NCI-H748 treated with DMSO at 0.1 percent for 48 hours (cell line): ENCODE measurements at regions not wholly inside any gene's neighbourhood (a gene's known extent, or its start where the extent isn't known, plus 50 kb on each side); places are given as distances from the start of the nearest gene placed in this dataset.

Source experiments
- DNase-seq: peaks from one replicate; lab custom pipeline; 2025; lab: John Stamatoyannopoulos, UW

DNA sequence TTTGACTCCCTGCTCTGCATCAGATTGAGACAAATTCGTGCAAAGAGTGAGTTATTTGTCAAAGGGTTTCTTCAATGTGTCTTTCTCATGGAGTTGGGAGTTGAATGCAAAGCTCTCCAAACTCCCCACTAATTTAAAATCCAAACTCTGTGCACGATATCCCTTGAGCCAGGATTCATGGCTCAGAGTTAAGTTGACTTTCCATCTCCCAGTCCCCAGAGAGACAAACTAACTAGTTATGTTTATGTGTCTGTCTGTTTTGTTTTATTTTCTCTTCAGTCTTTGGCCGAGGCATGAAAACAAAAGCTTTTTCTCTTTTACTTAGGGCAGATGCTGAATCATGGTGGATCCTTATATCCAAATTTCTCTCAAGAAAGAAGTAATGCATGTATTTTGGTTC, 570.0 kb upstream of the CDH5 start:
- DNase-seq = no peak

DNA sequence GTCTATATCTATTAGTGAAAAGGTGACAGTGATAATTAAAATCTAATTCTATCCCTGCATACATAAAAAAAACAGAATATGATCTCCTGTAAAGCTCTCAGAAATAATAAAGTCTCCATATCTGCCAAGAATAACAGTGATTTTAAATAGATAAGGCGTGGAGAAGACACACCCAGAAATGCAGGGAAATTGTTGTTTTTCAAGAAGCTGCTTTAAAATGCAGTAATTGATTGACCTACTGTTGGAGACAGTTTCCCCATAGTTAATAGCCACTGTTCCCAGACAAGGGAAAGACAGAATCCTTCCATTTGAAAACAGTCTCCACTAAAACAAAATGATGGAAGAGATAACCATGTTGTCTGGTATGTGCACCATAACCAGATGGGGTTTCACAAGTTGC, 571.5 kb upstream of the CDH5 start:
- DNase-seq = no peak

DNA sequence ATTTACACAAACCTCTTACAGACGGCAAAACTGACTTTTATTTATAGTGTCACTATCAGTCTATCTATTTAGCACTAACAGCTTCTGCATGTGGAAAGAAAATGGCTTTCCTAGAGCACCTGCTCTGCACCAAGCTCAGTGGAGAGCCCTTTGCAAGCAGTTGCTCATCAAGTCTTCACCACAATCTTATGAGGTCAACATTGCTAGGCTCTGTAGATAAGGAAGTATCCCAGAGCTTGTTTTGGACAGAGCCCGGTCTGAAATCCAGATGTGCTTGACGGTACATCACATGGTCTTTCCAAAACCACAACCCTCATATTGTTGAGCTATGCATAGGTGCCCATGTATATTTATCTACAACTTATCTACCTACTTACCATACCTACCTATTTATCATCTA, 572.7 kb upstream of the CDH5 start:
- DNase-seq = no peak

DNA sequence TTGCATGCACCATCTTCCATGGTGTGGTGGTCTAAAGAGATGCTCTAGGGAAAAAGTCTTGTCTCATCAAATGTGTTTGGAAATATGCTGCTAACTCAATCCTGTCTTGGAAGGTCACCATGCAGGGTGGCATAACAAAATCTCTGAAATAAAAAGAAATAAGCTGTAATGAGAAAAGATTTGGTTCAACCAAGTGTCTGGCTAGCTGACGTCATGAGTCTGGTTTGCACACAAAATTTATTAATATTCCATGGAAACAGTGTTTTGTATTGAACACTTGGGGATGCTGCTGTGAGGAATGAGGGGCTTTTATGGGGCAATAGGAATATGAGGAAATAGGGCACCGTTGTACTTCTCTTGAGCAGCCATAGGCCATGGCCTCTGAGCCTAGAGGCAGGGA, 575.7 kb upstream of the CDH5 start:
- no peak for DNase-seq

DNA sequence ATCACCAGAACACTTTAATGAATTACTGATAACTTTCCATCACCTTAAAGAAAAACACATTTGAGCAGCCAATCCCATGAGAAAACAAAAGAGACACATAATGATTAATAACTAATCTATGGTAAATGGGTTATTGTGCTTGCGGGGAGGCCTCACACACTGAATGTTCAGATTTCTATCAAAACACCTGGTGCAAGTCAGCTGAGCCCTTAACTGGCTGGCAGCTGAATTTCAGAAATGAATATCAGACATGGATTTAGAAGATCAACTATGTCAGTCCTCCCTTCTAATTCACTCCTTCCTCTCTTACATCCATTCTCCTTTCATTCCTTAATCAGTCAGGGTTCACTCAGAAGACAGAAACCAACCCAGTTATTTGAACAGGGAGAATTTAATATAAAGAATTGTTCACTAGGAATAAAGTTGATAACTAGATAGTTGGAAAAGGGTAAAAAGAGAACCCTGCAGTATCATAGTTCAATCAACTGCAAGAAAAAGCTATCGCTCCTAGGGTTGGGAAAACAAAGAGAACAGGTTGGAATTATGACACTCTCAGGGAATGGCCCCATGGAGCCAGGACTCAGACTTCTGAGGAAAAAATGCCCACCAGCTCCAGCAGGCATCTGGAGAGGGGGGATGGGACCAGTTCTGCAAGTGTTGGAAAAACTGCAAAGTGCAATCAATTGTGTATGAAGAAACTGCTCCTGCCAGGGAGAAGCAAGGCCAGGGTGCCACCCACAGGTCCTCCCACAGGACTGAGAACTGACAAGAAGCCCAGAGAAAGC, 577.1 kb upstream of the CDH5 start:
- DNase-seq = no peak

DNA sequence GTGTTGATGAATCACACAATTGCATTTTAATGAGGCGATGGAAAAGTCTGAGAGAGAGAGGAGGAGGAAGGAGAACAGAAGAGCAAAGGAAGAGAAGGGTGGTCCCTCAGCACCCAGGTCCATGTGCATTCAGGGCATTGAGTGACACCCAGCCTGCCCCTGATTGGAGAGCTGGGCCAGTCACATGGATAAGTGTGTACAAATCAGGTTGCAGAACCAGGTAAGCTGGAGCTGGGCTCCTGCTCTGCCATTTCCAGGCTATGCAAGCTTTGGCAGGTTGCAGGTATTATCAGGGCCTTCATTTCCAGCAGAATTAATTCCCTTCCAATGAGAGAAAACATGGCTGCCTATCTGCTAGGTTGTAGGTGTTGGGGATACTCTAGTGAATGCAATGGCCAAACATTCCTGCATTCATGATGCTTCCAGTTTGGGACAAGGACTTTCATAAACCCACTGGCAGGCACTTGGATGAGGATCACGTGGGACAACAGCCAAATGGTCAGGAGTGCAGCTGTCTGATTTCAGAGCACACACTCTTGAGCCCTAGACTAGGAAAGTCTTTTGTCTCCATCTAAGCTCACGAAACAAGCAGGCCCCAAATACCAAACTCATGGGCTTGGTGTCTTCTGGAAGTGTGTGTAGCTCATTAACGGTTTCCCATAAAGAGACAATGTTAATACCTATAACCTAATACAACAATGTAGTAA, 577.9 kb upstream of the CDH5 start:
- no peak for DNase-seq

DNA sequence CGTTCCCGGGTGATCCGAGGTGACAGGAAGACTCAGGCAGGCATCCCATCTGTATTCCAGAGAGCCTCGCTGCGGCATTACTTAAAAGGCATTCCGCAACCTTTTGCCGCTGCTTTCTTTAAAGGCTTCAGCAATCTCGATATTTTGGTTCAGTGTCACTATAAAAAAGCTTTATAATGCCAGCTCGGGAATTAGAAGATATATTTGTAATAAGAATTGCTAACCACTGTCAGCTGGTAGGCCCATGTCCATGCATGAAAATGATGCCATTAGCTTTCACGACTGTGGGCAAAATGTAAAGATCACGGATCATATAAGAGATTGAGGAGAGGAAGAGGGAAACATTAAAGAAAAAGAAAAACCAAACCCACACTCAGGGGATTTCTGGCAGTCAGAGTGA, 578.6 kb upstream of the CDH5 start:
- DNase-seq = no peak

DNA sequence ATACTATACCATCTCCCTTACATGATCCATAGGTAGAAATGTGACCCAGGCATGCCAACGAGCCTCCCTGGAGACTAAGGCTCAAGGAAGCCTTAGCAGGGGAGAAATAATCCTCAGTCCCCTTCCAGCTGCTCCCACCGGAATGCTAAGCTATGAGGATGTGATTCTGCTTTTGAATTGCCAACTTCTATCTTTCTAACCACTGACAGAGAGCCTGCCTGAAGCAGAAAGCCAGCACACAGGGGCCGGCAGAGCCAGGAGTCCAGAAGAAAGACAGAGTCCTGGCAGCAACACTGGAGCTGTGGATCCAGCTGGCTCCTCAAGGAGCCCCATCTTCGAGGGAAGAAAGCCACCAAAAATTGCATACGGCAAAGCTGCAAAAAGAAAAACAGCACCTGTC, 579.6 kb upstream of the CDH5 start:
- DNase-seq = no peak

DNA sequence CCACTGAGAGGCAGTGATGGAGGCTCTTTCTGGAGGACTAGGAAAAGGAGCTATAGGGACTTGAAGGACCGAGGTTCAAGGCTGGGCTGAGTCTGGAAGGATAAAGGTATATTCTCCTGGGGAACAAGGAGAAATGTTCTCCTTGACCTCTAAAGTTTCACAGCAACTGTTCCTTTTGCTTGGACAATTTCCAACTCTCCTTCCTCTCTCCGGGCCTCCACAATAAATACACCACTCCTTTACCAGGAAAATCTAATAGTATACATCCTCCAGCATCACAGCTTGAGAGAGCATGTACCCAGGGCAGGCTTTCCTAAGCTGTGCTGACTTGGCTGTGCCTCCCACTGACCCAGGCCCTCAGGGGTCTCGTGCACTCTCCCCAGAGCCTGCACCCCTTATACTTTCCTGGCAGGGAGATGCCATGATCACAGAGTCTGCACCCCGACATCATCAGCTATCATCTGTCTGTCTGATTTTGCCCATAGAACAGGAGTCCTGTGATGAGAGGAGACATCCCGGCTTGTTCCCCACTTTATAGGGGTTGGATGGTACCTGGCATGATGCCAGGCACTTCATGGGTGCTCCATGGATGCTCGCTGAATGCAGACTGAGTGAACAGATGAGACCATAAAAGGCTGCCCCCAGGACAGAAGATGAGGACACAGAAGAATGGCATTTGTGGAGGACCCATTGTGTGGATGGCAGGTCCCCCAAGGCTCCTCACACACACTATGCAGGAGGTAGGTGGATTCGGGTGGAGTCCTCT, 582.6 kb upstream of the CDH5 start:
- DNase-seq = no peak

DNA sequence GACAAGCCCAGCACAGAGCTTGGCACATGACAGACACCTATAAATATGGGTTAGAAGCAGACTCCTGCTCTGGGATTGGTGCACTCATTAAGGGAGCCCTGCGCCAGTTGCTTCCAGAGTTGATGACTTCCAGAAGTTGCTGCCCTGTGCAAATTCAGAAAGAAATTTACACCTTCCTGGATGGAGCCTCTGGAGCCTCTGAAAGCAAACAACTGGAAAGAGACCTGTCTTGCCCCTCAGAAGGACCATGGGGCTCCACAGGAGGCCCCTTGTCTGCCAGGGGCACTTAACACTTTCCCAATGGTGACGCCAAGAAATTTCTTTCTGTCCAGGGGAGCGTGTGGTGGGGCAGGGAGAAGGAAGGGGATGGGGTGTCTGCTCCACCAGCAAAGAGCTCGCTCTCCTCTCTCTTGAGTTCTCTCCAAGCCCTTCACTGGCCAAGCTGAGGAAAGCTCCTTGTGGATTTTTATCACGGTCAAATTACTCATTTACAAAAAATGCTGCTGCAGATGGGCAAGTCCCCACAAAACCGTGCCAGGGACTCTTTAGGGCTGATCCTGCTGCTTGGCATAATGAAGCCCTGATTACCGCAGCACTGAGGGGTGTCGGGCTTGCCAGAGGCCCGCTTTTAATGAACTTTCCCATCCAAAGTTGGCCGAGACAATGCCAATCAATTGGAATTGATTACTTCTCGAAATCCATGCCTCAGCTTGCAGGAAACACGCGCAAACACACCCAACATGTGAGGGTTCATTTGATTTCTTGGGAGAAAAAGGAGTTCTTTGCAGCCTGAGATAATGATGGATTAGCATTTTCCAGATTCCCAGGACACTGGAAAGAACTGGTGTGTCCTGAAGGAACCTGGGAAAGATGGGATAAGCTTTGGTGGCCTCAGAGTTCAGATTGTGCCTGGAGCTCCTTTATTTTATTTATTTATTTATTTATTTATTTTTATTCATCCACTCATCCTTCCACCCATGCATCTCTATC, 583.6 kb upstream of the CDH5 start:
- no peak for DNase-seq

DNA sequence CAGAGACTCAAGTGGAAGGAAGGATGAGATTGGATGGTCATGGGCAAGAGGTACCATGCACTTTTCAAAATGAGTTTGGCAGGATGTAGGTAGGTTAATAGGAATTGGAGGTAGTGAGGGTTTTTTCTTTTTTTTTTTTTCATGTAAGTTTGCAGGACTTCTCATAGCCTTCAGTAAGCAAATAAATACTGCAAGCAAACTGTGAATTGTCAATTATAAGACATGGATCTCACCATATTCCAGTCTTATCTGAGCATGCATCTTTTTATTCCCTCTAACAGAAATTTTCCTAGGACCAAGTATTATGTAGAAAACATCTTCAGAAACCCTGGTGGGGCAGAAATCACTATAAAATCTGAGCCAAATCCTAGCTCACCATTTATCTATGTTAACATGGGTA, 584.6 kb upstream of the CDH5 start:
- DNase-seq = no peak

DNA sequence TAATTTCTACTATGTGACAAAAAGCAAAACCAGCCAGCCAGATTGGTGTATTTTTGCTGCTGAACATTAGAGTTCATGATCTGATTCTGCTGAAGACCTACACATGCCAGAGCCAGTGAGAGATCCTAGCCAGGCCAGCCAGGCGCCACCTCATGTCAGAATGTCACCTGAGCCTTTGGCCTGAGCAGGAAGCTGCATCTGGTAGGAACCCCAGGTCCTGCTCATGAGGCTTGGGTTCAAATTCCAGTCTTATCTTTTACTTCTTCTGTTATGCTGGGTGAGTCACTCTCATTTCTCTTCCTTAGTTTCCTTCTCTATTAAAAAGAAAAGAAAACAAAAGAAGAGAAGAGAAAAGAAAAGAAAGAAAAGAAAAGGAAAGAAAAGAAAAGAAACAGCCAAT, 585.1 kb upstream of the CDH5 start:
- DNase-seq = no peak

DNA sequence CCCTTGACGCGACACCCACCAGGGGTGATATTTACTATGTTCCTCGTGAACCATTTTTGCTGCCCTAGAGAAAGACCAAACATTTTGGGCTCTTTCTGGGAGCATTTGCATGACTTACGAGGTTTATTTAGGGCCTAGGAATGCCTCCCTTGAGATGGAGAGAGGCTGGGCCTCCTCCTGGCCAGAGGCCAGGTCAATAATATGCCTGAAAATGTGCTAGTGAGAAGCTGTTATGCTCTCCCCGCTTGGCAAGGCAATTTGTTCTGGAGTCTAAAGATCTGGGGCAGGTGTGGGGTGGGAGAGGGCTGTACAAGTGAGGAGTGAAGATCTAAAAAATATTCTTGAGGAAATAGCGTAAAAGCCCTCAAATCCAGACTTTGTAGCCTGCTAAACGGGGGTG, 587.3 kb upstream of the CDH5 start:
- no peak for DNase-seq

DNA sequence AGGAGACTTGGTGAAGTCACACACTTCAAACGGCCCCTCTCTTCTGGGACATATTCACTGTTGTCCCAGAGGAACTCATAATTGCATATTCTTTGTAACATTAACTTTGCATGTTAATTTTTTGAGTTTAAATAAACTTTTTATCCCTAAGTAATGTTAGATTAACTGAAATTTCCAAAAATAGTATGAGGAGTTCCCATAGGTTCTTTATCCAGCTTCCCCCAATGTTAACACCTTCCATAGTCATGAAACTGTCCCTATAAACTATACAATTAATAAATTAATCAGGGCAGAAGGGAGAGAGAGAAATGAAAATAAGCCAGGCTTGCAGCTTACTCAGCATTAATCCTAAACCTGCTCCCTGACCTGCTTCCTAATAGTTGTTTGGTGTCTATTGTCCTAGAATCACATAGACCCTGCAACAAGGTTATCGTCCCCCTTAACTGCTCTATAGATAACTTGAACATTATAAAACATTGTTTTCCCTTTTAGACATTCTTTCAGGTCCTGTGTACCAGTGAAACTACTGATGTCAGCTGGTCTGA, 589.8 kb upstream of the CDH5 start:
- DNase-seq = no peak

DNA sequence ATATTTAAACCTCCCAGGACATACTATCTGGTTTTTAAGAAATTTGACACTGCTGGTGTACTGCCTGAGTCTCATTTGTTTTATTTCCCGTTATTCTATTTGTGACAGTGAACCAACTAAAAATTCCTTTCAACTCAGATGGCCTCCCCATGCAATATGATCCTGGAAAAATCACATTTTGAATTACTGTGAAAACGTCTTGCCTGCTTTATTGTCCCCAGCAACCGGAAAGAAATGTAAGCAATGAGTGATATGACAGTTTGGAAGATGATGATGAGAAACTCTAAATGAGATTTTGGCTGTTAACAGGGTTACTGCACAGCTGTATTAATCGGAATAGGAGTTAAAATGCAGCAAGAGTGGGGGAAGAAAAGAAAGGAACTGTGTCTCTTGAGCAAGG, 590.7 kb upstream of the CDH5 start:
- no peak for DNase-seq

DNA sequence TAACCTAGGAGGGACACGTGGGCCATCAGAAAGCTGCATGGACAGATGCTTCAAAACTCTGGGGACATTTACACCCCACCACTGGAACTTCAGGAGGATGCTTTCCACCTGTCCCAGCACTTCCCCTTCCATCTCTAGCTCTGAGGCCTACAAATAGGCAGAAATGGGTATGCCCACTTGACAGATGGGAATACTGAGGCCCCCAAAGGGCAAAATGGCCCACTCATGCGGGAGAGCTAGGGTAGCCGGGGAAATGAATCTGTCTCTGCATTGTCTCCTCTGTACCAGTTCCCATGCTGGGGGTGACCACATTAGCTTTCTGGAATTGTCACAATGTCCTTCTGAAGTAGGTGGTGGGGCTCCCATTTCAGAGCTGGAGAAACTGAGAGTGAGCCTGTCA, 592.1 kb upstream of the CDH5 start:
- DNase-seq = no peak

DNA sequence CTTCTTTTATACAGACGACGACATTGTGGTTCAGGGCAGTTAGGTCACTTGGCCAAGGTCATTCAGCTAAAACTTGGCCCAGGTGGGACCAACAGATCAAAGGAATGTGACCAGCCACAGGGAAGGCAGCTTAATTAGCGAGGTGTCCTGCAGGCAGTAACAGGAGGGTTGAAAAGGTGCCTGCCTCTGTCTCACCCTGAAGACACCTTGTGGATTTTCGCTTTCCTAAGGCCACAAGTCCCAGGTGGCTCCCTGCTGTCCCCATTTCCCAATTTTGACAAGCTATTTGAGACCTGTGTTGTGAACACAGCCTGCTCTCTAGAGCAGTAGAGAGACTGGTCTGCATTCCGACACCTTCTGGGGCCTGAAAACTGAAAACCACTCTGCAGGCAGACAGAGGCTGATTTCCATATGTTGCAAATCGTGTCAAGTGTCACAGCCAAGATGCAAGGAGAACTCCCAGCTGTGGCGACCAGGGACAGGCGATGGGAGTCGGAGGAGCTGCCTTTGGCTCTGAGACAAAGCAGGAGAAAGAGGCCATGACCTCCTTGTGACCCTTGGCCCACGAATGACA, 593.1 kb upstream of the CDH5 start:
- DNase-seq = no peak

DNA sequence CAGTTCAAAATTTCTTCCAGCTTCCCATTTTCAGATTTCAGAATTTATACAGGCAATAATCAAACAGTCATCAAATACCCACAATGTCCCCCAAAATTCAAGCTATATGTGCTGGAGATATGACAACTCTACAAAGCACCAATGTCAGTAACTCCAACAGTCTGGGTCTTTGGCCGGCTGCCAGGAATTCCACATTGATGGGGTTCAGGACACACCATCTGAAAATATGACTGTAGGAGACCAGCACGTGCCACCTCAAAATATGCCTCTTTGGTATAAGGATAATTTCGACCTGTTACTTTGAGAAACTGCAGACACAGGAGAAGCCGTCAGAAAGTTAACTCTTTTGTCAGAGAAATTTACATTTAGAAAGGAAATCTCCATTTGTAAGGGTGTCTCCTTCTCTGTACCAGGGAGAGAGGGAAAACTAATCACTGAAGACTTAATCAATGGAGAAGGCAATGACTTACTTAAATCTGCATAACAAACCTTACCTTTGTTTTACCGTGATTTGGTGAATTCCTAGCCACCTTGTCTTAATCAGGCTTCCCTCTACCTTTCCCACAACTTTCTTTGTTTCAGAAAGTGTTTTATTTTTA, 594.3 kb upstream of the CDH5 start:
- no peak for DNase-seq

DNA sequence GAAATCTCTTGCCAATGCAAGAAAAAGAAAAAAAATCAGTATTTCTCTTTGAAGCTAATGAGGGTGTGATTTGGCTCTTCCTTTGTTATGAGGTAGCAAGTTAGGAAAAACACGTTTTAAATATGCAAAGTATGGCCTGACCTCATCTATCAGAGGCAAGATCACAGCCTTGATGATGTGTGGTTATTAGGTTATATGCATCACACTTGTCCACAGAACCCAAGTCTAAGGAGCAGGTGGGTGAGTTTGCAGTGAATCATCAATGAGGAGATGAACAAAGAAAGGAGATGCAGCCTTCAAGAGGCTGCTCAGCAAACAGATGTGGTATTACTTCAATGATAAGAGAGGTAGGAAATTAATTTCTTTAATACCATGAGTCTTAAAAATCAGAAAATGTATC, 594.8 kb upstream of the CDH5 start:
- DNase-seq = no peak

DNA sequence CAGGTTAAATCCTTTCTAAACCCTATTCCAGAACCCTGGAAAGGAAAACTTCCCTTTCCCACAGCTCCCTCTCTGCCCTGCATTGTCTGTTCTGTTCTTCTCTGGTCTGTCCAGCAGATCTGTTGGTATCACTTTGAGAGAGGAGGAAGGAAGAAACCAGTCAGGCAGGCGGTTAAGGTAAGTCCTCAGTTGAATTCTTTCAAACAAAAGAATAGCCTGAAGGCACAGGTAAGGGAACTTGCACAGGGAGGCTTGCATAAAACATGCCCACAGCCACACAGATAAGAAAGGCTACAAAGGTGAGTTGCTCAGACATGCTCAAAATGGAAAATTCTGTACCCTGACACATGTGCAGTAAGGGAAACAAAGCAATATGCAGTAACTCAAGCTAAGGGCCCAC, 595.7 kb upstream of the CDH5 start:
- DNase-seq = no peak
